CD8-positive, alpha-beta memory T cell (primary cell): ENCODE measurements at regions not wholly inside any gene's neighbourhood (a gene's known extent, or its start where the extent isn't known, plus 50 kb on each side); places are given as distances from the start of the nearest gene placed in this dataset.

Experiments
- CTCF ChIA-PET: fragments of 350-600 bp; sonication (Branson Sonifier 250); formaldehyde crosslinking; loops from one replicate; lab custom pipeline; 2021; ENCODE audit warnings: antibody characterized with exemption; lab: Charles Lee
- POLR2A ChIA-PET: fragments of 350-600 bp; sonication (Branson Sonifier 250); formaldehyde crosslinking; loops from one replicate; lab custom pipeline; 2021; ENCODE audit warnings: antibody characterized with exemption; lab: Charles Lee
- DNase-seq, 5 donors: peaks; one replicate each; pipeline versions ENCODE4 v3.0.0 to v3.0.0-alpha.2; 2020 to 2022; ENCODE audit warnings: mixed read lengths in 1 of 5
- H3K27ac ChIP-seq: one replicate; pipeline ENCODE4 v1.7.0; 2013; ENCODE audit warnings: low read depth, mild to moderate bottlenecking, low read length, moderate library complexity
- H3K27me3 ChIP-seq: 2 replicates; pipeline ENCODE4 v1.7.0; 2013; ENCODE audit warnings: low read length, mild to moderate bottlenecking; ENCODE audit not compliant: insufficient read depth, poor library complexity, severe bottlenecking
- H3K36me3 ChIP-seq: 2 replicates; pipeline ENCODE4 v1.7.0; 2013; ENCODE audit warnings: mild to moderate bottlenecking, low read length, moderate library complexity; ENCODE audit not compliant: insufficient read depth
- H3K4me1 ChIP-seq: 2 replicates; pipeline ENCODE4 v1.7.0; 2013; ENCODE audit warnings: mild to moderate bottlenecking, low read length, moderate library complexity; ENCODE audit not compliant: insufficient read depth
- H3K4me3 ChIP-seq: 2 replicates; pipeline ENCODE4 v1.7.0; 2013; ENCODE audit warnings: mild to moderate bottlenecking, low read length
- H3K9me3 ChIP-seq: 2 replicates; pipeline ENCODE4 v1.7.0; 2013; ENCODE audit warnings: mild to moderate bottlenecking, low read length
- H3K27ac Mint-ChIP-seq, 8 donors: one replicate each; pipeline ENCODE4 v1.8.0; 2020 to 2021; ENCODE audit warnings: mixed read lengths in 8 of 8, mild to moderate bottlenecking in 6 of 8, inconsistent platforms in 3 of 8, moderate library complexity in 3 of 8
- H3K27me3 Mint-ChIP-seq, 2 donors: one replicate each; pipeline ENCODE4 v1.8.0; 2020 to 2021; ENCODE audit warnings: mixed read lengths in 2 of 2, mild to moderate bottlenecking in 1 of 2, moderate library complexity in 1 of 2
- H3K36me3 Mint-ChIP-seq, 3 donors: one replicate each; pipeline ENCODE4 v1.8.0; 2020 to 2021; ENCODE audit warnings: mixed read lengths in 3 of 3, inconsistent platforms in 1 of 3, mild to moderate bottlenecking in 1 of 3
- H3K4me1 Mint-ChIP-seq, 3 donors: one replicate each; pipeline ENCODE4 v1.8.0; 2020 to 2021; ENCODE audit warnings: mixed read lengths in 3 of 3, inconsistent platforms in 1 of 3, mild to moderate bottlenecking in 1 of 3
- H3K4me3 Mint-ChIP-seq, 7 donors: one replicate each; pipeline ENCODE4 v1.8.0; 2020 to 2021; ENCODE audit warnings: mixed read lengths in 7 of 7, mild to moderate bottlenecking in 6 of 7, moderate library complexity in 4 of 7, inconsistent platforms in 2 of 7
- H3K9me3 Mint-ChIP-seq, 5 donors: one replicate each; pipeline ENCODE4 v1.8.0; 2020 to 2022; ENCODE audit warnings: mixed read lengths in 5 of 5, mild to moderate bottlenecking in 3 of 5, moderate library complexity in 2 of 5, inconsistent platforms in 1 of 5

- peaks cover 1 to 4% of the 10 kb centered on the region in 2 donors for H3K27me3 Mint-ChIP-seq
- no peaks in the 10 kb centered on the region for H3K9me3 Mint-ChIP-seq
- DNase-seq, result no peak
- H3K4me1 Mint-ChIP-seq, result no peaks in the 10 kb centered on the region
- no peaks in the 10 kb centered on the region for H3K4me1 ChIP-seq
- H3K27ac Mint-ChIP-seq, result no peak overlapping the region
- no peaks in the 10 kb centered on the region for H3K9me3 ChIP-seq
- no peak overlapping the region for H3K4me3 ChIP-seq
- ChIA-PET POLR2A (no interaction called here), CTCF (no interaction called here)
- H3K27me3 ChIP-seq, result no peaks in the 10 kb centered on the region
- H3K27ac ChIP-seq, result no peak overlapping the region
- H3K4me3 Mint-ChIP-seq, result no peak overlapping the region
- H3K36me3 ChIP-seq, result no peaks in the 10 kb centered on the region
- H3K36me3 Mint-ChIP-seq, result no peaks in the 10 kb centered on the region
Observed at GRCh38 chr2:171230176-171230575, 69.5 kb upstream of the TLK1 start.

GRCh38 chr2:171228826-171229225 is 68.1 kb upstream of the TLK1 start:
- no peak overlapping the region for H3K4me3 Mint-ChIP-seq
- peaks cover 1 to 4% of the 10 kb centered on the region in 2 donors for H3K27me3 Mint-ChIP-seq
- DNase-seq, result no peak
- H3K9me3 Mint-ChIP-seq, result no peaks in the 10 kb centered on the region
- H3K4me3 ChIP-seq, result no peak overlapping the region
- H3K36me3 Mint-ChIP-seq, result no peaks in the 10 kb centered on the region
- no peaks in the 10 kb centered on the region for H3K4me1 Mint-ChIP-seq
- no peaks in the 10 kb centered on the region for H3K27me3 ChIP-seq
- no peaks in the 10 kb centered on the region for H3K9me3 ChIP-seq
- no peak overlapping the region for H3K27ac ChIP-seq
- CTCF ChIA-PET, result no interaction called here
- POLR2A ChIA-PET, result no interaction called here
- H3K36me3 ChIP-seq, result no peaks in the 10 kb centered on the region
- no peak overlapping the region for H3K27ac Mint-ChIP-seq
- no peaks in the 10 kb centered on the region for H3K4me1 ChIP-seq

- H3K27ac ChIP-seq, result no peak overlapping the region
- H3K36me3 Mint-ChIP-seq, result no peaks in the 10 kb centered on the region
- no peaks in the 10 kb centered on the region for H3K4me1 Mint-ChIP-seq
- H3K9me3 ChIP-seq, result no peaks in the 10 kb centered on the region
- POLR2A ChIA-PET, result no interaction called here
- H3K4me3 ChIP-seq, result no peak overlapping the region
- no peak for DNase-seq
- no peak overlapping the region for H3K4me3 Mint-ChIP-seq
- H3K36me3 ChIP-seq, result no peaks in the 10 kb centered on the region
- no peaks in the 10 kb centered on the region for H3K27me3 Mint-ChIP-seq
- CTCF ChIA-PET, result interaction anchor here (0.6 kb wide), 1 partner anchor 14 kb away, joined by 3 read pairs; no protein-coding TSS in a partner anchor
- no peaks in the 10 kb centered on the region for H3K9me3 Mint-ChIP-seq
- H3K4me1 ChIP-seq, result no peaks in the 10 kb centered on the region
- H3K27me3 ChIP-seq, result no peaks in the 10 kb centered on the region
- peak overlapping the region in 1 of 8 donors; percentile 37 for H3K27ac Mint-ChIP-seq
Observed at GRCh38 chr2:171227066-171227782, 66.5 kb upstream of the TLK1 start.

GRCh38 chr2:171226461-171226860 is 65.8 kb upstream of the TLK1 start:
- no peak overlapping the region for H3K4me3 Mint-ChIP-seq
- H3K36me3 Mint-ChIP-seq, result no peaks in the 10 kb centered on the region
- no peaks in the 10 kb centered on the region for H3K4me1 Mint-ChIP-seq
- no peak overlapping the region for H3K4me3 ChIP-seq
- H3K36me3 ChIP-seq, result no peaks in the 10 kb centered on the region
- H3K27me3 ChIP-seq, result no peaks in the 10 kb centered on the region
- no peaks in the 10 kb centered on the region for H3K9me3 Mint-ChIP-seq
- H3K27me3 Mint-ChIP-seq, result no peaks in the 10 kb centered on the region
- H3K27ac Mint-ChIP-seq, result no peak overlapping the region
- ChIA-PET CTCF (interaction anchor here (0.6 kb wide), 1 partner anchor 13 kb away, joined by 3 read pairs; no protein-coding TSS in a partner anchor), POLR2A (no interaction called here)
- no peak for DNase-seq
- H3K27ac ChIP-seq, result no peak overlapping the region
- no peaks in the 10 kb centered on the region for H3K9me3 ChIP-seq
- H3K4me1 ChIP-seq, result no peaks in the 10 kb centered on the region

- H3K36me3 Mint-ChIP-seq, result no peaks in the 10 kb centered on the region
- CTCF ChIA-PET, result no interaction called here
- H3K4me1 Mint-ChIP-seq, result no peaks in the 10 kb centered on the region
Observed at GRCh38 chr2:171225989-171226388, 65.3 kb upstream of the TLK1 start.

GRCh38 chr2:171225302-171225980 is 64.7 kb upstream of the TLK1 start:
- DNase-seq, result no peak
- Histone ChIP-seq H3K27me3 (no peaks in the 10 kb centered on the region), H3K4me1 (no peaks in the 10 kb centered on the region), H3K36me3 (no peaks in the 10 kb centered on the region), H3K4me3 (no peak overlapping the region), H3K27ac (no peak overlapping the region), H3K9me3 (no peaks in the 10 kb centered on the region)
- Mint-ChIP-seq H3K27me3 (no peaks in the 10 kb centered on the region), H3K36me3 (no peaks in the 10 kb centered on the region), H3K9me3 (no peaks in the 10 kb centered on the region), H3K4me3 (no peak overlapping the region), H3K4me1 (no peaks in the 10 kb centered on the region), H3K27ac (no peak overlapping the region)
- POLR2A ChIA-PET, result no interaction called here
- CTCF ChIA-PET, result no interaction called here

More at GRCh38 chr2:171225989-171226388, 65.3 kb upstream of the TLK1 start:
- no peak overlapping the region for H3K27ac Mint-ChIP-seq
- H3K27me3 Mint-ChIP-seq, result no peaks in the 10 kb centered on the region
- Histone ChIP-seq H3K9me3 (no peaks in the 10 kb centered on the region), H3K4me3 (no peak overlapping the region), H3K4me1 (no peaks in the 10 kb centered on the region), H3K36me3 (no peaks in the 10 kb centered on the region), H3K27ac (no peak overlapping the region), H3K27me3 (no peaks in the 10 kb centered on the region)
- no peak overlapping the region for H3K4me3 Mint-ChIP-seq
- POLR2A ChIA-PET, result no interaction called here
- no peaks in the 10 kb centered on the region for H3K9me3 Mint-ChIP-seq
- no peak for DNase-seq

- no peaks in the 10 kb centered on the region for H3K27me3 Mint-ChIP-seq
- no peak for DNase-seq
- POLR2A ChIA-PET, result no interaction called here
Observed at GRCh38 chr2:171217330-171217729, 56.6 kb upstream of the TLK1 start.

GRCh38 chr2:171216631-171217030 is 55.9 kb upstream of the TLK1 start:
- H3K36me3 Mint-ChIP-seq, result peaks cover 0 to 12% (median 1%) of the 10 kb centered on the region in 3 donors
- Histone ChIP-seq H3K27me3 (no peaks in the 10 kb centered on the region), H3K4me3 (no peak overlapping the region), H3K9me3 (no peaks in the 10 kb centered on the region), H3K27ac (no peak overlapping the region), H3K36me3 (no peaks in the 10 kb centered on the region), H3K4me1 (peaks cover 4% of the 10 kb centered on the region)
- ChIA-PET POLR2A (no interaction called here), CTCF (no interaction called here)
- no peaks in the 10 kb centered on the region for H3K27me3 Mint-ChIP-seq
- peaks cover 2 to 7% (median 5%) of the 10 kb centered on the region in 3 donors for H3K4me1 Mint-ChIP-seq
- H3K27ac Mint-ChIP-seq, result no peak overlapping the region
- H3K9me3 Mint-ChIP-seq, result peaks cover 0 to 8% (median 5%) of the 10 kb centered on the region in 5 donors
- no peak for DNase-seq
- no peak overlapping the region for H3K4me3 Mint-ChIP-seq

More at GRCh38 chr2:171217330-171217729, 56.6 kb upstream of the TLK1 start:
- Mint-ChIP-seq H3K36me3 (peaks cover 0 to 12% (median 1%) of the 10 kb centered on the region in 3 donors), H3K27ac (no peak overlapping the region), H3K4me1 (peaks cover under 1 to 3% (median 2%) of the 10 kb centered on the region in 3 donors), H3K4me3 (no peak overlapping the region), H3K9me3 (peaks cover 0 to 8% (median 5%) of the 10 kb centered on the region in 5 donors)
- Histone ChIP-seq H3K4me1 (no peaks in the 10 kb centered on the region), H3K4me3 (no peak overlapping the region), H3K9me3 (no peaks in the 10 kb centered on the region), H3K27me3 (no peaks in the 10 kb centered on the region), H3K36me3 (no peaks in the 10 kb centered on the region), H3K27ac (no peak overlapping the region)
- CTCF ChIA-PET, result no interaction called here
